ENCODE measurements at regions not wholly inside any gene's neighbourhood (a gene's known extent, or its start where the extent isn't known, plus 50 kb on each side); places are given as distances from the start of the nearest gene placed in this dataset.

GRCh38 chr6:5930968-5931367 is 75.8 kb downstream of the NRN1 start:
- TF ChIP-seq EZH2phosphoT487 (conservative IDR thresholded peaks at IDR 0.05; ENCODE audit: low read length) (no peak), CTCF (IDR thresholded peaks at IDR 0.05; ENCODE audit: insufficient read depth, low read length, poor library complexity, severe bottlenecking) (no peak)

Data from SU-DHL-6 (cell line).